ENCODE measurements at regions not wholly inside any gene's neighbourhood (a gene's known extent, or its start where the extent isn't known, plus 50 kb on each side); places are given as distances from the start of the nearest gene placed in this dataset.
"Not testable (repeated sequence)": the region's sequence is repeated elsewhere in the genome, so short reads cannot be mapped to it uniquely, and the experiment has no call there.

- DNase-seq (ENCODE audit: low read depth in 4 of 4, low spot score in 3 of 4) = no peak
These were observed 247.5 kb downstream of the CRLF2 start for GRCh38 chrX:964831-965416.

GRCh38 chrX:960821-961220 is 251.6 kb downstream of the CRLF2 start:
- DNase-seq (ENCODE audit: low read depth in 4 of 4, low spot score in 3 of 4) = no peak

GRCh38 chrX:959595-959994 is 252.9 kb downstream of the CRLF2 start:
- no peak for DNase-seq (ENCODE audit: low read depth in 4 of 4, low spot score in 3 of 4)

GRCh38 chrX:955168-955781 is 257.2 kb downstream of the CRLF2 start:
- not testable (repeated sequence) for DNase-seq (ENCODE audit: low read depth in 4 of 4, low spot score in 3 of 4)

- DNase-seq (ENCODE audit: low read depth in 4 of 4, low spot score in 3 of 4) = no peak
These were observed 258.5 kb downstream of the CRLF2 start for GRCh38 chrX:953879-954482.

- no peak for DNase-seq (ENCODE audit: low read depth in 4 of 4, low spot score in 3 of 4)
These were observed 259.6 kb downstream of the CRLF2 start for GRCh38 chrX:952816-953215.

GRCh38 chrX:947262-947661 is 265.2 kb downstream of the CRLF2 start:
- not testable (repeated sequence) for DNase-seq (ENCODE audit: low read depth in 4 of 4, low spot score in 3 of 4)

- no peak for DNase-seq (ENCODE audit: low read depth in 4 of 4, low spot score in 3 of 4)
These were observed 269.4 kb downstream of the CRLF2 start for GRCh38 chrX:943035-943434.

GRCh38 chrX:940691-941090 is 271.8 kb downstream of the CRLF2 start:
- DNase-seq (ENCODE audit: low read depth in 4 of 4, low spot score in 3 of 4) = no peak

GRCh38 chrX:936979-937769 is 275.3 kb downstream of the CRLF2 start:
- no peak for DNase-seq (ENCODE audit: low read depth in 4 of 4, low spot score in 3 of 4)

- DNase-seq (ENCODE audit: low read depth in 4 of 4, low spot score in 3 of 4) = no peak
These were observed 278.8 kb downstream of the CRLF2 start for GRCh38 chrX:933611-934010.

GRCh38 chrX:928606-929005 is 283.8 kb downstream of the CRLF2 start:
- no peak for DNase-seq (ENCODE audit: low read depth in 4 of 4, low spot score in 3 of 4)

GRCh38 chrX:926991-927390 is 285.5 kb downstream of the CRLF2 start:
- DNase-seq (ENCODE audit: low read depth in 4 of 4, low spot score in 3 of 4) = no peak

GRCh38 chrX:926070-926469 is 286.4 kb downstream of the CRLF2 start:
- no peak for DNase-seq (ENCODE audit: low read depth in 4 of 4, low spot score in 3 of 4)

GRCh38 chrX:925652-926061 is 286.8 kb downstream of the CRLF2 start:
- DNase-seq (ENCODE audit: low read depth in 4 of 4, low spot score in 3 of 4) = no peak

GRCh38 chrX:925094-925493 is 287.4 kb downstream of the CRLF2 start:
- DNase-seq (ENCODE audit: low read depth in 4 of 4, low spot score in 3 of 4) = no peak

- no peak for DNase-seq (ENCODE audit: low read depth in 4 of 4, low spot score in 3 of 4)
These were observed 288.4 kb downstream of the CRLF2 start for GRCh38 chrX:924017-924416.

- peak in 2 of 4 donors; percentile 16 to 32 for DNase-seq (ENCODE audit: low read depth in 4 of 4, low spot score in 3 of 4)
These were observed 289.7 kb downstream of the SHOX start for GRCh38 chrX:920234-920799.

GRCh38 chrX:916230-916599 is 285.6 kb downstream of the SHOX start:
- no peak for DNase-seq (ENCODE audit: low read depth in 4 of 4, low spot score in 3 of 4)

GRCh38 chrX:915427-916229 is 285.0 kb downstream of the SHOX start:
- no peak for DNase-seq (ENCODE audit: low read depth in 4 of 4, low spot score in 3 of 4)
